HepG2 (cell line): ENCODE measurements at regions not wholly inside any gene's neighbourhood (a gene's known extent, or its start where the extent isn't known, plus 50 kb on each side); places are given as distances from the start of the nearest gene placed in this dataset.

Experiments
- ATAC-seq: fragments of 200-7000 bp; cut with Tn5 transposase; 3 replicates; pipeline ENCODE4 v1.9.1; 2020; ENCODE audit warnings: mild to moderate bottlenecking, moderate library complexity
- BruUV-seq: library from RNA; stranded (reverse); fragments of 400-500 nt; replicated peaks from 2 replicates; lab custom pipeline; 2021; lab: Mats Ljungman, UMichigan
- CTCF ChIA-PET: fragments of 300-600 bp; formaldehyde crosslinking; extraction: SDS; loops from one replicate; lab custom pipeline; 2021; ENCODE audit warnings: low total read pairs, inconsistent platforms, low intra/inter-chr PET ratio; lab: Yijun Ruan, JAX
- POLR2A ChIA-PET: fragments of 350-600 bp; sonication (Branson Sonifier 250); formaldehyde crosslinking; loops from one replicate; lab custom pipeline; 2020; ENCODE audit warnings: antibody characterized with exemption, inconsistent platforms; lab: Yijun Ruan, JAX
- DNase-seq: peaks from one replicate; pipeline ENCODE4 v3.0.0-alpha.2; 2015; ENCODE audit warnings: low spot score
- FAIRE-seq: peaks from 3 replicates; lab custom pipeline; 2011; peaks lifted over from hg19 to GRCh38; lab: Jason Lieb, UNC
- H2AFZ ChIP-seq: one replicate; pipeline ENCODE4 v1.6.1; 2011; ENCODE audit warnings: low read length, inconsistent platforms
- H3K27ac ChIP-seq: fragments of 300-600 bp; 3 replicates; pipeline ENCODE4 v1.8.0; 2011; ENCODE audit warnings: mixed run types, mild to moderate bottlenecking, mixed read lengths, low read length, inconsistent platforms; ENCODE audit not compliant: insufficient read depth; ENCODE audit errors: extremely low read length
- H3K27me3 ChIP-seq, 2 experiments: fragments of 200-600 bp in 1 of 2; 2 replicates in 1 of 2; 3 replicates in 1 of 2; pipeline versions ENCODE4 v1.6.0 to v1.8.0; 2011; ENCODE audit warnings: low read length in 2 of 2, mild to moderate bottlenecking in 2 of 2, moderate library complexity in 2 of 2, inconsistent platforms in 1 of 2; ENCODE audit not compliant: insufficient read depth in 2 of 2, control insufficient read depth in 1 of 2
- H3K36me3 ChIP-seq, 2 experiments: fragments of 200-600 bp in 1 of 2; replicated peaks in 1 of 2; 2 replicates in 1 of 2; 3 replicates in 1 of 2; pipeline versions ENCODE4 v1.5.1 to v1.8.0; 2011; ENCODE audit warnings: low read length in 2 of 2, inconsistent platforms in 1 of 2; ENCODE audit not compliant: insufficient read depth in 2 of 2, control insufficient read depth in 1 of 2
- H3K4me1 ChIP-seq: 2 replicates; pipeline ENCODE4 v1.5.1; 2012; ENCODE audit warnings: low read length, inconsistent platforms; ENCODE audit not compliant: insufficient read depth
- H3K4me2 ChIP-seq: 2 replicates; pipeline ENCODE4 v1.6.0; 2011; ENCODE audit warnings: low read depth, low read length, inconsistent platforms
- H3K4me3 ChIP-seq, 3 experiments: fragments of 200-600 bp in 1 of 3; sonication (generic), shearing (Covaris generic) in 1 of 3; replicated peaks in 1 of 3; 2 replicates each; pipeline ENCODE4 v1.5.1; 2011 to 2016; ENCODE audit warnings: low read length in 3 of 3, inconsistent platforms in 2 of 3, low read depth in 2 of 3, mild to moderate bottlenecking in 2 of 3, control low read depth in 1 of 3, mixed read lengths in 1 of 3; ENCODE audit not compliant: insufficient read depth in 1 of 3
- H3K79me2 ChIP-seq: one replicate; pipeline ENCODE4 v1.6.1; 2011; ENCODE audit warnings: low read length, inconsistent platforms; ENCODE audit not compliant: insufficient read depth
- H3K9ac ChIP-seq: 2 replicates; pipeline ENCODE4 v1.6.0; 2011; ENCODE audit warnings: mild to moderate bottlenecking, low read depth, low read length, inconsistent platforms; ENCODE audit not compliant: insufficient read depth
- H3K9me3 ChIP-seq: 2 replicates; pipeline ENCODE4 v1.5.1; 2012; ENCODE audit warnings: mild to moderate bottlenecking, low read length
- H4K20me1 ChIP-seq: 2 replicates; pipeline ENCODE4 v1.6.0; 2011; ENCODE audit warnings: inconsistent platforms, mild to moderate bottlenecking, low read length, moderate library complexity; ENCODE audit not compliant: insufficient read depth
- PITX1 ChIP-seq: sonication (generic); formaldehyde crosslinking; IDR thresholded peaks from 2 replicates; pipeline ENCODE4 v1.5.1; 2020; ENCODE audit warnings: mild to moderate bottlenecking, missing genetic modification reagents
- THAP11 ChIP-seq: IDR thresholded peaks from 2 replicates; pipeline ENCODE4 v1.6.1; 2016; ENCODE audit warnings: missing biosample characterization, missing genetic modification reagents
- TIGD3 ChIP-seq: sonication (generic); formaldehyde crosslinking; IDR thresholded peaks from 2 replicates; pipeline ENCODE4 v1.5.1; 2020; ENCODE audit warnings: mild to moderate bottlenecking, missing genetic modification reagents, borderline replicate concordance
- ZNF333 ChIP-seq: sonication (generic); formaldehyde crosslinking; IDR thresholded peaks from 2 replicates; pipeline ENCODE4 v1.4.0; 2020; ENCODE audit warnings: mild to moderate bottlenecking, missing genetic modification reagents, borderline replicate concordance
- ZSCAN25 ChIP-seq: sonication (generic); formaldehyde crosslinking; IDR thresholded peaks from 2 replicates; pipeline ENCODE4 v1.8.0; 2022; ENCODE audit warnings: mild to moderate bottlenecking, missing genetic modification reagents
- WGBS: methylation state at CpG from one replicate; pipeline ENCODE4 v1.1.6; 2017; ENCODE audit warnings: low lambda C conversion rate; 5-methylcytosine and 5-hydroxymethylcytosine counted together
- in situ Hi-C: cut with HindIII; loops from 2 replicates; pipeline ENCODE4 v1.10.0; 2017; ENCODE audit warnings: low pct_unique_long_range_greater_than_20kb; ENCODE audit not compliant: extremely low pct_ligation_motif_present
- intact Hi-C: fragments of 100-400 bp; cut with micrococcal nuclease; formaldehyde crosslinking; loops from one replicate; pipeline ENCODE4 v1.10.0; 2022; ENCODE audit not compliant: unreplicated experiment
- TF ChIP-seq, protein P1 (sequence below): sonication (generic); formaldehyde crosslinking; IDR thresholded peaks from 2 replicates; pipeline ENCODE4 v1.5.0; 2020; ENCODE audit warnings: missing genetic modification reagents
- TF ChIP-seq, protein P2 (sequence below): IDR thresholded peaks from 2 replicates; pipeline ENCODE4 v1.6.1; 2016; ENCODE audit warnings: control low read depth

- TF ChIP-seq, protein P1, sequence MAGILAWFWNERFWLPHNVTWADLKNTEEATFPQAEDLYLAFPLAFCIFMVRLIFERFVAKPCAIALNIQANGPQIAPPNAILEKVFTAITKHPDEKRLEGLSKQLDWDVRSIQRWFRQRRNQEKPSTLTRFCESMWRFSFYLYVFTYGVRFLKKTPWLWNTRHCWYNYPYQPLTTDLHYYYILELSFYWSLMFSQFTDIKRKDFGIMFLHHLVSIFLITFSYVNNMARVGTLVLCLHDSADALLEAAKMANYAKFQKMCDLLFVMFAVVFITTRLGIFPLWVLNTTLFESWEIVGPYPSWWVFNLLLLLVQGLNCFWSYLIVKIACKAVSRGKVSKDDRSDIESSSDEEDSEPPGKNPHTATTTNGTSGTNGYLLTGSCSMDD (CRISPR knock-in tag): no peak
- TF ChIP-seq PITX1 (no peak), ZSCAN25 (no peak)
These were observed 188.7 kb downstream of the RFPL4B start (continued) for GRCh38 chr6:112535816-112536215.

- Histone ChIP-seq H3K79me2 (no peaks in the 10 kb centered on the region), H3K27ac (no peak overlapping the region), H3K4me2 (no peak overlapping the region), H3K4me3 (no peak overlapping the region; a peak in 1 of 6 replicates), H3K9ac (no peak overlapping the region), H3K9me3 (peaks cover 17% of the 10 kb centered on the region), H2AFZ (no peak overlapping the region), H3K36me3 (no peaks in the 10 kb centered on the region), H3K27me3 (no peaks in the 10 kb centered on the region), H4K20me1 (no peaks in the 10 kb centered on the region), H3K4me1 (no peaks in the 10 kb centered on the region)
- DNase-seq (no peak), ATAC-seq (no peak), FAIRE-seq (no peak)
- ChIA-PET POLR2A (no interaction called here), CTCF (no interaction called here)
- intact Hi-C loops: no loop called here
- BruUV-seq: no TSS peak
- WGBS: 35% methylated on average over 2 of the region's 2 CpGs
- in situ Hi-C loops: no loop called here
- TF ChIP-seq, protein P2, sequence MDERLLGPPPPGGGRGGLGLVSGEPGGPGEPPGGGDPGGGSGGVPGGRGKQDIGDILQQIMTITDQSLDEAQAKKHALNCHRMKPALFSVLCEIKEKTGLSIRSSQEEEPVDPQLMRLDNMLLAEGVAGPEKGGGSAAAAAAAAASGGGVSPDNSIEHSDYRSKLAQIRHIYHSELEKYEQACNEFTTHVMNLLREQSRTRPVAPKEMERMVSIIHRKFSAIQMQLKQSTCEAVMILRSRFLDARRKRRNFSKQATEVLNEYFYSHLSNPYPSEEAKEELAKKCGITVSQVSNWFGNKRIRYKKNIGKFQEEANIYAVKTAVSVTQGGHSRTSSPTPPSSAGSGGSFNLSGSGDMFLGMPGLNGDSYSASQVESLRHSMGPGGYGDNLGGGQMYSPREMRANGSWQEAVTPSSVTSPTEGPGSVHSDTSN: no peak
- no peak for TF ChIP-seq TIGD3 (CRISPR knock-in tag)
- TF ChIP-seq ZNF333 (CRISPR knock-in tag): no peak
- no peak for TF ChIP-seq THAP11 (CRISPR knock-in tag)
These were observed 192.2 kb downstream of the RFPL4B start for GRCh38 chr6:112539355-112539754.
